Heart left ventricle (tissue), 13 donors: ENCODE measurements at regions not wholly inside any gene's neighbourhood (a gene's known extent, or its start where the extent isn't known, plus 50 kb on each side); places are given as distances from the start of the nearest gene placed in this dataset.

Experiments
- CTCF ChIP-seq, 12 donors: fragments of 200-600 bp; sonication (generic) in 4 of 12; IDR thresholded peaks; one replicate each; pipeline versions ENCODE4 v1.5.0 to v1.8.0; 2018 to 2022; ENCODE audit warnings: antibody characterized with exemption in 12 of 12, mild to moderate bottlenecking in 5 of 12
- POLR2A ChIP-seq, 2 donors: fragments of 450-650 bp; IDR thresholded peaks; one replicate each; pipeline ENCODE4 v1.6.1; 2017; ENCODE audit warnings: antibody characterized with exemption in 2 of 2, mild to moderate bottlenecking in 2 of 2, moderate library complexity in 2 of 2
- donor health status: ischemic (EF 13 %, LVEDD 7.1; RV severe dilation, severe dysfunction).
- donor health status: DM: no; HTN: yes; CAD: no.
- donor health status: DM: no; HTN: no; CAD: no.
- donor health status: ischemic (EF 25% LVEDD 6.9; RV normal size, moderate dysfunction).
- donor health status: ischemic (EF 25% LVEDD 5.7; RV mildly dilated, moderate dysfunction).
- donor health status: ischemic (EF 35%, LVEDD 5.7; RV mildly dilated, moderate dysfunction).
- donor health status: nonischemic (EF 11% LVEDD 7.7; RV severe dilation, severe dysfunction).
- donor health status: DM: yes; HTN: yes; CAD: no.
- donor health status: PGD.
- donor health status: ischemic (EF 29% LVEDD 5.4; RV normal size, mild dysfunction).
- donor health status: nonischemic (EF 23%, LVEDD 6.1; RV moderate dilation, normal function).

GRCh38 chr13:31605076-31605860, 134.1 kb upstream of the RXFP2 start:
- TF ChIP-seq POLR2A (IDR thresholded peaks at IDR 0.05) (no peak), CTCF (IDR thresholded peaks at IDR 0.05) (no peak)
